EH (cell line): ENCODE measurements at regions not wholly inside any gene's neighbourhood (a gene's known extent, or its start where the extent isn't known, plus 50 kb on each side); places are given as distances from the start of the nearest gene placed in this dataset.

Source experiments
- DNase-seq: peaks from one replicate; pipeline ENCODE4 v3.0.0-alpha.2; 2015; ENCODE audit warnings: low read depth

- no peak for DNase-seq
Observed at GRCh38 chr1:21346365-21347071, 56.3 kb upstream of the ECE1 start.

- DNase-seq: no peak
Observed at GRCh38 chr1:21344750-21345443, 54.6 kb upstream of the ECE1 start.

- DNase-seq: no peak
Observed at GRCh38 chr1:21344098-21344749, 54.0 kb upstream of the ECE1 start.

- peak; percentile 34 for DNase-seq
Observed at GRCh38 chr1:21342961-21343838, 52.9 kb upstream of the ECE1 start.

- DNase-seq: no peak
Observed at GRCh38 chr1:21341517-21342078, 51.3 kb upstream of the ECE1 start.

GRCh38 chr1:21341022-21341421 lies 50.8 kb upstream of the ECE1 start:
- no peak for DNase-seq

- no peak for DNase-seq
Observed at GRCh38 chr1:21340230-21340945, 50.1 kb upstream of the ECE1 start.
